GM18517 (cell line): ENCODE measurements at regions not wholly inside any gene's neighbourhood (a gene's known extent, or its start where the extent isn't known, plus 50 kb on each side); places are given as distances from the start of the nearest gene placed in this dataset.

ENCODE experiments used
- ATAC-seq: cut with Tn5 transposase; IDR thresholded peaks from one replicate; pipeline ENCODE4 v1.9.1; 2021; ENCODE audit warnings: mild to moderate bottlenecking, moderate library complexity; ENCODE audit not compliant: unreplicated experiment

DNA sequence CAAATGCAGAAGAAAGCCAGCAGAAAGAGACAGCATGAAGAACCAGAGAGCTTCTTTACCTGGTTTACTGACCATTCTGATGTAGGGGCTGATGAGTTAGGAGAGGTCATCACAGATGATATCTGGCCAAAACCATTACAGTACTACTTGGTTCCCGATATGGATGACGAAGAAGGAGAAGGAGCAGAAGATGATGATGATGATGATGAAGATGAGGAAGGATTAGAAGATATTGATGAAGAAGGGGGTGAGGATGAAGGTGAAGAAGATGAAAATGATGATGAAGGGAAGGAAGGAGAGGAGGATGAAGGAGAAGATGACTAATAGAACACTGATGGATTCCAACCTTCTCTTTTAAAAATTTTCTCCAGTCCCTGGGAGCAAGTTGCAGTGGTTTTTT is 178.2 kb upstream of the CRY1 start:
- no peak for ATAC-seq

GRCh38 chr12:107275530-107275929 is 182.2 kb upstream of the CRY1 start:
- no peak for ATAC-seq

DNA sequence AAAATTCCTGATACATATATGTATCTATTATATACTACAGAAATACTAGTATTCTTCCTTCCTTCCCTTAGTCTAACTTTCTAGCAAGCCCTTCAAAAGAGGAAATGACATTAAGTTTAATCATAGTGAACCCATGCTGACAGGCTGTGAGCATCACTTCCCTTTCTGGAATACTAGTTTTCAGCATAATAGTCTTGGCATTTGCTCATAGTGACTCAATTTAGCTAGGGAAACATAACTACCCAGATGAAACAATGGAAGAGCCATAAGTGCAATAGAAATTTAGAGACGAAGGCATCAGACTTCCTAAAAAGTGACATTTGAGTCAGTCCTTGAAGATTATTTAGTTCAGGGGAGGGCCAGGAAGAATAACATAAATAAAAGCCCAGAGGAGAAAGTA is 184.5 kb upstream of the CRY1 start:
- no peak for ATAC-seq

- no peak for ATAC-seq
Observed at GRCh38 chr12:107282628-107283027, 189.3 kb upstream of the CRY1 start.

GRCh38 chr12:107283652-107284051 is 190.3 kb upstream of the CRY1 start:
- ATAC-seq, result no peak

GRCh38 chr12:107284692-107285091 is 191.3 kb upstream of the CRY1 start:
- no peak for ATAC-seq

- no peak for ATAC-seq
Observed at GRCh38 chr12:107287436-107288413, 194.4 kb upstream of the CRY1 start.

DNA sequence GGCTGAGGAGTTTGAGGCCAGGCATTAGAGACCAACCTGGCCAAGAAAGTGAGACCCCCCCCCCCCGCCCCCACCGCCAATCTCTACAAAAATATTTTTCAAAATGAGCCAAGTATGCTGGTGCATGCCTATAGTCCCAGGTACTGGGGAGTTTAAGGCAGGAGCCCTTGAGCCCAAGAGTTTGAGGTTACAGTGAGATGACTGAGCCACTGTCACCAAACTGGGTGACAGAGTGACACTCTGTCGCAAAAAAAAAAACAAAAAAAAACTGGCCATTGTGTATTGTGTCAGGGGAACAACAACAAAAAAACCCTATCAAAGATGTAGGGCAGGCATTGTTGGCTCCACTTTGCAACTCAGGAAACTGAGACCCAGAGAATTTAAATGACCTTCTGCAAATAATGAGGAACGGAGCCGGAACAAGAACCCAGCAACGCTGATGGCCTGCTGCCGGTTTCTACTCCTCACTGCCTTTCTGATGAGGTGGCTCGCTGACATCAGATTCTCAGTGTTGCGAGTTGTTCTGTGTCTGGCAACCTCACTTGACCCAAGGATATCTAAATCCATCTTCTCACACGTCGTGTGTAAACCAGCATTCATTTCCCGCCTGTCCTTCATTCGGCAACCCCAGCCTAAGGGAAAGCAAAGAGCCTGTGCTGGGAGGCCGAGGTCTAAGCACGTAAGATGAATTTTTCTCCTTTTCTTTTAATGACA is 195.2 kb upstream of the CRY1 start:
- no peak for ATAC-seq

DNA sequence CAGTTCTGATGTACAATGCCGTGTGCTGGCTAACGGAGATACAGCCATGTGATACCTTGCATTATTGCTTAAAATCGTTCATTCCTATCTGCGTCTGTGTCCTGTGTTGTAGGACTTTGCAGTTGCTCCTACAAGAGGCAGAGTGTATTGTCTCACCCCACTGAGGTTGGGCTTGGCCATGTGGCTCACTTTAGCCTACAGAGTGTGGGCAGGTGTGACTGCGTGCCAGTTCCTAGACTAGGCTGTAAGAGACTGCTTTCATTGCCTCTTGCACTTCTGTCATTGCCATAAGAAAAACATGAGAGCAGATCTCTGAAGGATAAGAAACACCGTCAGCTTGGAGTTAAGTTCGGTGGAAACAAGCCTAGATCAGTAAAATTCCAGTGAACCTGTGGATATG is 197.7 kb upstream of the CRY1 start:
- ATAC-seq, result no peak

DNA sequence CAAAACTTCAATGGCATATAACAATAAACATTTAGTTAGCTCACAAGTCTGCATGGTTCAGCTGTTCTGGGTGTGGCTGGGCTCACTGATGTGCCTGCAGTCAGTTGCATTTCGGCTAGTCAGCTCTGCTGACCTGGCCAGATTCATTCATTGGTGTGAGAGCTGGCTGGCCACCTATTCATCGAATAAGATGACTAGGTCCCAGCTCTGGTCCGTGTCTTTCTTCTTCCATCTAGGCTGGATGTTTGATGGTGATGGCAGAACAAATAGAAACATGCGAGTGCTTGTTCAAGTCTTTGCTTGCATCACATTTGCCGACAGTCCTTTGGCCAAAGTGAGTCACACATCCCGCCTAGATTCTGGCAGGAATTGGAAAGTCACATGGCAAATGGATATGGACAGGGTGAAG is 203.3 kb upstream of the CRY1 start:
- no peak for ATAC-seq

- ATAC-seq, result no peak
Observed at GRCh38 chr12:107302649-107303341, 209.4 kb upstream of the CRY1 start.

GRCh38 chr12:107304588-107305532 is 211.5 kb upstream of the CRY1 start:
- no peak for ATAC-seq

- ATAC-seq, result no peak
Observed at GRCh38 chr12:107306141-107306659, 212.9 kb upstream of the CRY1 start.

DNA sequence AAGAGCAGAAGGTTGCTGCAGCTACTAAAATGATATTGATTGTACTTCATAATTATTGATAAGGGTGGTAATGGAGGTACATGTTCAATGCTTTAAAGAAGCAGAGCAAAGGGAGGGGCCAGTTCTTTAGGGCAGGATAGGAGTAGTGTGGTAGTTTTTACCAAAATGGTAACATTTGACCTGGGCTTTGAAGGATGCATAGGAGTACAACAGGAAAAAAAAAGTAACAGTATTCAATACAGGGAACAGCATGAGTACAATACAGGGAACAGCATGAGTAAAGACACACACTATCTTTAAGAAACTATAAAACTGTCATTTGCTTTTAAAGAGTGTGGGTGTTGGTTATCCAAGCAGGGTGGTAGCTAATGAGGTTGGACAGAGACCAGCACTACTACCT is 215.0 kb upstream of the CRY1 start:
- ATAC-seq, result no peak

DNA sequence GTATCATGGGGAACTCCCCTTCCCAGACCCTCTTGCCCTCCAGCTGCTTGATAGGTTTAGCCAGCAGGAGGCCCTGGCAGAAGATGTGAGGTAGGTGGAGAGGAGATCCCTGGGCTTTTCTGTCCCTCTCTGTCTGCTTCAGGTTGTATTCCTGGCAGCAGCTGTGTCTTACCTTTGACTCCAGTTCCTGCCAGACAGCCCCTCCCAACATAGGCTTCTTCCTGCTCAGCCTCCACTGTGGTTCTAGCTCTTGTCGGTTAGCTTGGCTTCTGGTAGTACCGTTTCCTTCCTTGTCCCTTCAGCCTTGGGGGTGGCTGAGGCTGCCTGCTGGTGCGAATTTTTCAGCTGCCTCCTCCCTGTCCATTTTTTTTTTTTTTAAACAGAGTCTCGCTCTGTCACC is 215.7 kb upstream of the CRY1 start:
- ATAC-seq, result no peak

GRCh38 chr12:107310621-107311020 is 217.3 kb upstream of the CRY1 start:
- ATAC-seq, result no peak

- ATAC-seq, result no peak
Observed at GRCh38 chr12:107311682-107312081, 218.3 kb upstream of the CRY1 start.

DNA sequence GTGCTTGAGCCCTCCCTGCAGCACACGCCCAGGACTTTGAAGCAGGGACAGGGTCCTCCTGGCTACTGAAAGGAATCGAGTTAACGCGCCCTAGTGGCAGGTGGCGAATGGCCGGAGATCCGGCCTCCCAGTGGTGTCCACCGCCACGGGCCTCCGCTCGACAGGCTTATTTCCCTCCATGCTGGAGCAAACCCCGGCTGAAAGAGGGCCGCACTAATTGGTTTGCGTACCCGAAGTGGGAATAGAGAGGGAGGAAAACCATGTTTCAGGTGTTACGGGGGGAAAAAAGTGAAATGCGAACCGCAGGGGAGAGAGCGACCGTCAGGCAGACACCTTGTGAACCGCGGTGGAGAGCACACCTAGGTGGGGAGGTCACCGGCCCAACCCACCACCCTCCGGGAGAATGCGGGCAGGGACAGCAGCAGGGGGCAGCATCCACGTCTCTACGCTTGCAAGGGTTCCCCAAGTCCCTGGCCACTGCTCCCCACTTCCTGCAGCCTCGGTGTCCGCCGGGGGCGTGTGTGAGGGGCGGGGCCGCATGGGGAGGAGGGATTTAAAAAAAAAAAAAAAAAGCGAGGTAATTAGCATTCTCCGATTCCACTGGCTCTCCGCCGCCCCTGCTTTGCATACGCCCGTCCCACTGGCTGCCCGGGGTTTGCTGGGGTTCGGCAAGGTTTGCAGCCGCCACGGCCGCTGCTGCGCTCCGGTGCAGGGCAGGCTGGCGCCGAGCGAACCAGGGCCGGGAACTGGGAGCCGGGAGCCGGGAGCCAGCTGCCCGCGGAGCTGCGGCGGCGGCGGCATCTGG is 224.6 kb upstream of the CRY1 start:
- no peak for ATAC-seq

DNA sequence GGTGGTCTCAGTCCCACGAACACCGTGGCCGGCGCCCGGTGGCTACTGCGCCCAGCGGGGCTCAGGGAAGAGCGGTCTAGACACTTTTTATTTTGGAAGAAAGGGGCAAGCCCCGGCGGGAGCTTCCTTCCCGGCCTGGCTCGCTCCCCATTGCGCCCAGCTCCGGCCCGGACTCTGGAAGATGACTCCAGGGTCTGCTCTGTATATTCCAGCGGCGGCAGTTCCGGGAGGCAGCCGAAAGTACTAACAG is 225.1 kb upstream of the CRY1 start:
- ATAC-seq, result no peak
